B cell (primary cell): ENCODE measurements at regions not wholly inside any gene's neighbourhood (a gene's known extent, or its start where the extent isn't known, plus 50 kb on each side); places are given as distances from the start of the nearest gene placed in this dataset.

Experiments
- ATAC-seq: fragments of 200-7000 bp; cut with Tn5 transposase; one replicate; pipeline ENCODE4 v1.10.0; 2021; ENCODE audit warnings: low read depth, mild to moderate bottlenecking, moderate number of reproducible peaks, moderate library complexity
- CTCF ChIA-PET: fragments of 350-600 bp; sonication (Branson Sonifier 250); formaldehyde crosslinking; loops from one replicate; lab custom pipeline; 2021; ENCODE audit warnings: antibody characterized with exemption, inconsistent platforms; lab: Charles Lee
- POLR2A ChIA-PET: fragments of 350-600 bp; sonication (Branson Sonifier 250); formaldehyde crosslinking; loops from one replicate; lab custom pipeline; 2021; ENCODE audit warnings: antibody characterized with exemption; lab: Charles Lee
- DNase-seq: peaks from one replicate; pipeline ENCODE4 v3.0.0; 2013
- H2AFZ ChIP-seq: 2 replicates; pipeline ENCODE4 v1.6.1; 2012; ENCODE audit warnings: mild to moderate bottlenecking, low read depth, low read length; ENCODE audit not compliant: insufficient read depth, poor library complexity, severe bottlenecking
- H3K27ac ChIP-seq, 2 donors: 1 replicate in 1 of 2; 2 replicates in 1 of 2; pipeline ENCODE4 v1.5.1; 2012 to 2013; ENCODE audit warnings: low read length in 2 of 2, mild to moderate bottlenecking in 2 of 2, moderate library complexity in 1 of 2
- H3K27me3 ChIP-seq, 4 experiments: fragments of 200-600 bp in 1 of 4; sonication (generic) in 1 of 4; replicated peaks in 1 of 4; 1 replicate in 2 of 4; 2 replicates in 2 of 4; pipeline versions ENCODE4 v1.6.1 to v1.7.0; 2013 to 2016; ENCODE audit warnings: low read length in 3 of 4, mild to moderate bottlenecking in 2 of 4, mixed read lengths in 1 of 4, moderate library complexity in 1 of 4; ENCODE audit not compliant: insufficient read depth in 4 of 4, control insufficient read depth in 3 of 4; ENCODE audit errors: control extremely low read depth in 1 of 4
- H3K36me3 ChIP-seq, 2 experiments: replicated peaks in 1 of 2; 1 replicate in 1 of 2; 2 replicates in 1 of 2; pipeline versions ENCODE4 v1.6.1 to v1.7.1; 2013; ENCODE audit warnings: low read length in 1 of 2; ENCODE audit not compliant: insufficient read depth in 2 of 2, control insufficient read depth in 1 of 2; ENCODE audit errors: control extremely low read depth in 1 of 2, extremely low read depth in 1 of 2
- H3K4me1 ChIP-seq, 2 donors: fragments of 200-600 bp in 1 of 2; sonication (generic) in 1 of 2; 1 replicate in 1 of 2; 2 replicates in 1 of 2; pipeline versions ENCODE4 v1.5.1 to v1.6.1; 2013 to 2017; ENCODE audit warnings: low read length in 2 of 2; ENCODE audit not compliant: control insufficient read depth in 2 of 2, insufficient read depth in 2 of 2
- H3K4me2 ChIP-seq: replicated peaks from 2 replicates; pipeline ENCODE3; 2012; ENCODE audit warnings: mild to moderate bottlenecking, low read depth, low read length; ENCODE audit not compliant: poor library complexity, severe bottlenecking
- H3K4me3 ChIP-seq, 5 experiments: fragments of 200-600 bp in 1 of 5; sonication (generic) in 1 of 5; 1 replicate in 3 of 5; 2 replicates in 2 of 5; pipeline versions ENCODE4 v1.5.1 to v1.7.0; 2011 to 2016; ENCODE audit warnings: low read length in 4 of 5, mild to moderate bottlenecking in 4 of 5, low read depth in 2 of 5, control low read depth in 1 of 5, moderate library complexity in 1 of 5; ENCODE audit not compliant: insufficient read depth in 1 of 5; ENCODE audit errors: control extremely low read depth in 1 of 5, extremely low read depth in 1 of 5
- H3K79me2 ChIP-seq: fragments of 200-600 bp; sonication (generic); one replicate; pipeline ENCODE4 v1.6.0; 2016; ENCODE audit warnings: low read length; ENCODE audit not compliant: control insufficient read depth, insufficient read depth
- H3K9ac ChIP-seq: fragments of 200-600 bp; sonication (generic); 2 replicates; pipeline ENCODE4 v1.6.1; 2017; ENCODE audit warnings: mild to moderate bottlenecking, low read length, moderate library complexity
- H3K9me3 ChIP-seq, 3 donors: one replicate each; pipeline versions ENCODE4 v1.6.1 to v1.7.1; 2013; ENCODE audit warnings: low read length in 2 of 3; ENCODE audit not compliant: control insufficient read depth in 2 of 3, insufficient read depth in 1 of 3; ENCODE audit errors: control extremely low read depth in 1 of 3
- H4K20me1 ChIP-seq: 2 replicates; pipeline ENCODE4 v1.6.0; 2012; ENCODE audit warnings: mild to moderate bottlenecking, low read length; ENCODE audit not compliant: insufficient read depth, control insufficient read depth, poor library complexity, severe bottlenecking
- H3K27ac Mint-ChIP-seq: one replicate; pipeline ENCODE4 v1.8.0; 2021; ENCODE audit warnings: mixed read lengths
- H3K27me3 Mint-ChIP-seq: one replicate; pipeline ENCODE4 v1.8.0; 2021; ENCODE audit warnings: mixed read lengths
- H3K4me1 Mint-ChIP-seq: one replicate; pipeline ENCODE4 v1.8.0; 2021; ENCODE audit warnings: mixed read lengths
- H3K4me3 Mint-ChIP-seq: one replicate; pipeline ENCODE4 v1.8.0; 2021; ENCODE audit warnings: mixed read lengths
- H3K9me3 Mint-ChIP-seq: one replicate; pipeline ENCODE4 v1.8.0; 2022; ENCODE audit warnings: mixed read lengths; ENCODE audit not compliant: insufficient read depth
- CTCF ChIP-seq: fragments of 200-600 bp; IDR thresholded peaks from one replicate; pipeline ENCODE4 v1.8.0; 2022; ENCODE audit warnings: antibody characterized with exemption, mild to moderate bottlenecking
- EZH2 ChIP-seq: IDR thresholded peaks from 2 replicates; pipeline ENCODE4 v1.6.1; 2012; ENCODE audit warnings: borderline replicate concordance, low read depth, mild to moderate bottlenecking, moderate library complexity, low read length; ENCODE audit not compliant: insufficient read depth, poor library complexity, severe bottlenecking
- WGBS: methylation state at CpG from one replicate; pipeline ENCODE4 v1.1.5; 2013; ENCODE audit warnings: missing lambda C conversion rate; ENCODE audit not compliant: insufficient coverage; 5-methylcytosine and 5-hydroxymethylcytosine counted together
- intact Hi-C: fragments of 100-400 bp; cut with micrococcal nuclease; formaldehyde crosslinking; loops from one replicate; pipeline ENCODE4 v1.10.0; 2022

- Histone ChIP-seq H3K4me3 (no peak overlapping the region), H4K20me1 (no peaks in the 10 kb centered on the region), H3K4me2 (no peak overlapping the region), H3K27ac (no peak overlapping the region), H3K9ac (no peak overlapping the region), H2AFZ (no peak overlapping the region), H3K4me1 (no peaks in the 10 kb centered on the region), H3K36me3 (no peaks in the 10 kb centered on the region), H3K9me3 (peaks cover 0 to 22% (median 0%) of the 10 kb centered on the region in 3 donors), H3K27me3 (no peaks in the 10 kb centered on the region), H3K79me2 (no peaks in the 10 kb centered on the region)
- no peak for TF ChIP-seq CTCF
- Mint-ChIP-seq H3K9me3 (no peaks in the 10 kb centered on the region), H3K27ac (no peak overlapping the region), H3K4me1 (no peaks in the 10 kb centered on the region), H3K27me3 (no peaks in the 10 kb centered on the region), H3K4me3 (no peak overlapping the region)
- DNase-seq (no peak), ATAC-seq (no peak)
- intact Hi-C loops = no loop called here
- ChIA-PET POLR2A (no interaction called here), CTCF (no interaction called here)
- 91% methylated on average over 4 of the region's 5 CpGs for WGBS
Observed at GRCh38 chr10:131012641-131012985, 298.9 kb downstream of the TCERG1L start.

- ChIA-PET CTCF (no interaction called here), POLR2A (no interaction called here)
- H3K9me3 Mint-ChIP-seq = no peaks in the 10 kb centered on the region
- H3K4me3 ChIP-seq = no peak overlapping the region
- H3K9me3 ChIP-seq = peaks cover 0 to 26% (median 0%) of the 10 kb centered on the region in 3 donors
- no peak overlapping the region for H3K4me2 ChIP-seq
- H3K4me1 Mint-ChIP-seq = no peaks in the 10 kb centered on the region
- H2AFZ ChIP-seq = no peak overlapping the region
- DNase-seq = no peak
- intact Hi-C loops = no loop called here
- ATAC-seq = no peak
- H3K36me3 ChIP-seq = no peaks in the 10 kb centered on the region
- H3K4me1 ChIP-seq = no peaks in the 10 kb centered on the region
- no peak overlapping the region for H3K27ac ChIP-seq
- H3K27me3 Mint-ChIP-seq = no peaks in the 10 kb centered on the region
- H4K20me1 ChIP-seq = no peaks in the 10 kb centered on the region
- 94% methylated on average over 15 of the region's 17 CpGs for WGBS
- TF ChIP-seq CTCF (no peak), EZH2 (no peak)
- no peak overlapping the region for H3K27ac Mint-ChIP-seq
- no peaks in the 10 kb centered on the region for H3K27me3 ChIP-seq
- no peak overlapping the region for H3K4me3 Mint-ChIP-seq
- H3K79me2 ChIP-seq = no peaks in the 10 kb centered on the region
- H3K9ac ChIP-seq = no peak overlapping the region
Observed at GRCh38 chr10:131013281-131013912, 298.1 kb downstream of the TCERG1L start.
